GM21515 (cell line): ENCODE measurements at regions not wholly inside any gene's neighbourhood (a gene's known extent, or its start where the extent isn't known, plus 50 kb on each side); places are given as distances from the start of the nearest gene placed in this dataset.

ENCODE experiments used
- ATAC-seq: cut with Tn5 transposase; IDR thresholded peaks from one replicate; pipeline ENCODE4 v1.9.1; 2021; ENCODE audit not compliant: unreplicated experiment

DNA sequence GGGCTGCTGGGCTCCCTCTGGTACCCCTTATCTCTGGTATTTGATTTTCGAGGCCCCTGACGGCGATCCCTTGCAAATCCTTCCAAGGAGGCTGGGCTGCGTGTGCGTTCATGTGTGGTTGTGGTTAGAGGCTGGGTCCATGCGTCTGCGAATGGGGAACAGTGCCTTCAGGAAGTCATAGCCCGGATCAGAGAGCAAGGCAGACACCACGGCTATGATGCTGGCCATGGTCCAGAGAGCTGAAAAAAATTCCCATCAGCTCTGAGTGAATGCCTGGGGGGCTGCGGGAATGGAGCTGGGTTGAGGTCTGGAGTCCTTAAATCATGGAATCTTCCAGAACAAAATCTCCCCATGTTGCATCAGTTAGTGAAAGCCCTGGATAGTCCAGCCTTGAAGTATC is 145.5 kb downstream of the ACKR3 start:
- ATAC-seq, result no peak

DNA sequence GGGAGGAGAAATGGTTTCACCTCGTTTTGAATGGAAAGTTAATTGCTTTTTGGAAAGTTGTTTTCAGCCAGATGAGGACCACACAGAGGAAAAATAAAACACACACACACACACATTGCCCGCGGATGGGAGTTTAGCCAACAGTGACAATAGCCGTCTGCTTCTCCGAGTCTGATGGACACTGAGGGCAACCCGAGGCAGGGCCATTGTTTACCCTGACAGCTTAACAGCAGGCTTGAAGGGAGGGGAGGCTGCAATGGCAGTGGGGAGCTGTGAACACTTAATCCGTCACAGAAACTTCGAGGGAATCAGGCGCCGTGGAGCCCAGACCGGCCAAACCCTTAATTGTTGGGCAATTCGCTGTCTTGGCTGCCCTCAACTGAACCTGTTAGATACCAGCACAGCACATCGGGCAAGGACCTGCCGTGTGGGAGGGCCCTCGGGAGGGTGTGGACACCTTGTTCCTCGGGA is 145.9 kb downstream of the ACKR3 start:
- no peak for ATAC-seq

DNA sequence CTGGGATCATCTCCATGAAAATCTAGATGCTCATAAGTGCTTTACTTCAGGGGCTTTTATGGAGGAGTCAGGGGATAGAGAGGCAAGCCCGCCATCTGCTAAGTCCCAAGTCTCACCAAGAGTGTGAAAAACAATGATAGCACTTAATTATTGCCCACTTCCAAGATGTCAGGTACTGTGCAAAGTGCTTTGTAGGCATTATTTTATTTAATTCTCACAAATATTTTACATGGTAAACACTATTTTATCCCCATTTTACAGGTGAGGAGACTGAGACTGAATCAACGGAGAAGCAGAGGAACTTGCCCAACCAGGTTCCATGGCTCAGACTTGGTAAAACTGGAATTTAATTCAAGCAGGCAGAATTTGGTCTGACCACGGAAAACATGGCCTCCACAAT is 147.5 kb downstream of the ACKR3 start:
- no peak for ATAC-seq

DNA sequence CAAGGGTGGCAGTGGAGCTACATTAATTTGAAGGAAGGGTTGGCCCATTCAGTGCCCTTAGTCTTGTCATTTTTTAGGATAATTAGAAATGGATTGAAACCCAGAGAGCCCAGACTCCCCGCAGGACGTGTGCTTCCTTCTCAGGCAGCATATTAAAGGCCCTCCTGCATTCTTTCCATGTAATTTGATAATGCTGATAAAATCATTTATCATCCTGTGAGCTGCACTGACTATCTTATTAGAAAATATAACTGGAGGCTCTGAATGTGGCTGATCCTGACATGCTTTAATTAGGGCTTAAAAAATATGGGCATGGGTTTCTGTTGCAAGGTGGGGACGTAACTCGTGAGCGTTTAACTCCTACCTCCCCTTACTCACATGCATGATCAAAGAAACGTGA is 148.1 kb downstream of the ACKR3 start:
- no peak for ATAC-seq

DNA sequence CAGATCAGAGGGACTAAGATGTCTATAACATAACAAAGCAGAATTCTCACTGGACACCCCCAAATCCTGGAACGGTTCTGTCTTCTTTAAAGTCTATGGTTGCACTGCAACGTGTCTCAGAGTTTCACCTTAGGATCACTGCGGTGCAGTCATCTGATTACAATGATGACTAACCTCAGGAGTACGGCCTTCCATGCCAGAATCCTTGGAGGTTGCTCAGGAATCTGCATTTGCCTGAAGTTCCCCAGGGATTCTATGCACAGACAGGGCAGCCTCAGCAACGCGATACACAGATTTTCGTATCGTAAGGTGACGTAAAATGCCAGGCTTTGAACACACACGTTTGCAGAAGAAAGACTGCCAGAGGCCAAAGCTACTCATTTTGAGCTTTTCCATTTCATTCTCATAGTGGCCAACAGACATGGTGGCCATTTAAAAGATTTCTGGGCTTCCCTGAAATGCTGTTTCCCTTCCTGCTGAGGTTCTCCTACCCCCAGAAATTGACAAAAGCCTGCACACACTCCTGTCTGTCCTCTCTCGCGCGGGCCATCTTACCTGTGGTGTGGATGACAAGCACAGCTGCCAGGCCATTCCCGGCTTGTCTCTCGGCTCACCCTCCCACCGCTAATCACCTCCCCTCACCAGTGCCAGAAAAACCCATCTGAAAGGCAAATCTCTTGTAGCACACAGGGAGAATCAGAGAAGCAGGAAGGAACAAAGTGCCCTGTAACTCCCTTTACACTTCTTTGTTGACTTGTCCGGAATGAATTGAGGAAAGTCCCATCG is 148.8 kb downstream of the ACKR3 start:
- ATAC-seq, result no peak

DNA sequence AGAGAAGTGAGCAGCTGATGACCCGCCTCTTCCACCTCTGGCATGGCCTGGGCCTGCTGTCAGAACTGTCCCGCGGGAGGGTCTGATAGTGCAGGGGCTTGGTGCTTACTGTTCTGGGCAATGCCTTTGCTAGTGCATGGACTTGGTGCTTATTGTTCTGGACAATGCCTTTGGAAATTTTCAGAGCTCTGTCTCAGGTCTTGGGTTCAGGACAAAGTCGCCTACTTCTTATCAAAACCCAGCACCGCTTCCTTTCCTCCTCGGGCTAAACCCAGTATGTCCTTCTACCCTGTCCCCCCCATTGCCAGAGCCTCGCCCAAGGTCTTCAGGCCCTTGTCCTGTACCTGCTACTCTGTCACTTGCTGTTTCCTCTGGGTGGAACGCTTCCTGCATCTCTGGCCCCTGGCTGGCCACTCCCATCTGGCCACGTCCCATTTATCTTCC is 149.6 kb downstream of the ACKR3 start:
- no peak for ATAC-seq

DNA sequence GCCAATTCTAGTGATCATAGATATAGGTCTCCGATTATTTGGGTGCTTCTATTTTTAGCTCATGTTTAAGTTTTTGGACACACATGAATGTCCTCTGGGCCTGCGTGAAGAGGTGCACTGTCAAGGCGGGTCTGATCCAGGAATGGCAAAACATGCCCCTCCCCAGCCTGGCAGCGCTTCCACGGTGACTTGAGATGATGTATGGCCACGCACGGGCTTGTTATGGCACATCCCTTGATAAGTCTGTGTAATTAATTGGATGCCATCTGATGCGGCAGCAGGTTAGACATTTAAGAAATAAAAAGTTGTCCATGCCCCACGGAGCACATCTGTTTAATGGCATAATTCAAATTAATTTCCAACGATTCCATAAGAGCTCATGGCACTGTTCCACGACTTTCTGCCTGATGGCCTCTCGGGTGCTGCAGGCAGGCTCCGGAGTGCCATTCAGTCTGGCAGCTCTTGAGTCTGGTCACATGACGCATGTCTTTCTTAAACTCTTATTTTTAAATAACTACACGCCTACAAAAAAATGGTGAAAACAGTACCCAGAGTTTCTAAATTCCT is 151.4 kb downstream of the ACKR3 start:
- ATAC-seq, result no peak

DNA sequence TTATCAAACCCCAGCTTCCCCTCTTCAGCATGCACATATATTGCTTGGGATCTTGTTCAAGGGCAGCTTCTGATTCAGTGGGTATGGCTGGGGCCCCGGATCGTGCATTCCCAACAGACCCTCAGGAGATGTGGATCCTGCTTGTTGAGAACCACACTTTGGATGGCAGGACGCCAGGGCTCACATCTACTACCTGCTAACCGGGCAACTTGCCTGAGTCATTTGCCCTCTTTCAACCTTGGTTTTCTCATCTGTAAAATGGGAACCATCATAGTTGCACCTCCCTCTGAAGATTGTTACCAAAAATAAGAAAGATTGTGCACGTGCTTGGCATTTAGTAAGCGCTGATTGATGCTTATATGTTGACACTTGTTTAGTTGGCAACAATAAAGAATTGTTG is 154.6 kb downstream of the ACKR3 start:
- ATAC-seq, result no peak

DNA sequence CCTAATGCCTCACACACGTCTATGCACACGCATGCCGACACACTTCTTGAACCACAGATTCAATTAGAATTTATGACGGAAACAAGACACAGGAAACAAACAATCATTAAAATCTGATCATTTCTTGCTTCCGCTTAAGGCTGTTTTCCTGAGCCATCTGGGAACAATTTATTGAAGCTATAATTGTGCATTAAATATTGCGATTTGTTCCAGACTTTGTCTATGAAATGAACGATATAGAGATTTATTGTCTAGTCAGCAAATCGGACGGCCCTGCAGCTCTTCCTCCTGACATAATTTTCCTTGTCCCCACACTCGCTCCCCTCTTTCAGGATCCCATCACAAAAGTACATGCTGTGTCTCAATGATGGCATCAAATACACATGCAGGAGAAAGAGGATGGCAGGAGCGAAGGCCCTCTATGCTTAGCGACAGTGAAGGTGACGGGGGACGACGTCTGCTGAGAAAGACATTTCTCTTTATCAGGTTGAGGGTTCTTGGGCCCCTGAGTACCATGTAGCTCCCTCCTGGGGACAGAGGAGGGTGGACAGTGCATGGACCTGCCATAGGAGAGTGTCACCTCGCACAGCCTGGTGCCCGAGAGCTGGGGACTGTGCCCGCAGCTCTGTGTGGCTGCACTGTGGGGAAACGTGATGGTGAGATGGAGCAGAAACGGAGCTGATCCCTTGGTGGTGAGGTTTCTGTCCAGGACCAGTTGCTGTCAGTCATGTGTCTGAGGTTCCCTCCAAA is 157.3 kb downstream of the ACKR3 start:
- no peak for ATAC-seq

DNA sequence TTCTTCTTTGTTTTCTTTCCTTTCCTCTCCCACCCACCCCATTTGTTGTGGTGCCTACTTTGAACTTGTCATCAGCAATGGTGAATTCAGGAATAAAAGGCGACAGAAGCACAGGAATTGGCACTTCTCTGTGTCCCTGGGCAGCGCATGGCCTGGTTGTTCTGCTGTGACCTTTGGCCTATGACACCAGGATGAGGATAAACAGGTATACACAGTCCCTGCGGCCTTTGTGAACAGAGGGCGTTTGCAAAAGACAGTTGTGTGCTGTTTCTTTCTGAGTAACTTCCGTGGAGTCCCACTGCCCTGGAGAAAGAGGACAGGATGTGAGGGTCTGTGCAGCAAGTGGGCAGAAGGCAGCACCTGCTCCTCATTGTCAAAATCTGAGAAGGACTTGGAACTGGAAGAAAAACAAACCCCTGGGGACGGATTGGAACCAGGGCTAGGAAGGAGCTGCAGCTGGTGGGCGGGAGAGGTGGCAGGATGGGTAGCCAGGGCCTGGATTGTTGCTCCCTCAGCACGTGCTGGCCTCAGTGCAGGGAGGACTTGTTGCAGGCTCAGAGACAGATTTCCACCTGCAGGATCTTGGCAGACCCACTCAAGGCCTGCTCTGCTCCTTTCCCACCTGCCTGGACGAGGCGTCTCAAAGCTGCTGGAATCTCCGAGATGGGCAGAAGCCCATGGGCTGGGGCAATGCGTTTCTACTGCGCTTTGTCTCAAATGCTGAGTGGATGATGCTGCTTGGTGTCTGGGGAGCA is 159.5 kb downstream of the ACKR3 start:
- no peak for ATAC-seq

DNA sequence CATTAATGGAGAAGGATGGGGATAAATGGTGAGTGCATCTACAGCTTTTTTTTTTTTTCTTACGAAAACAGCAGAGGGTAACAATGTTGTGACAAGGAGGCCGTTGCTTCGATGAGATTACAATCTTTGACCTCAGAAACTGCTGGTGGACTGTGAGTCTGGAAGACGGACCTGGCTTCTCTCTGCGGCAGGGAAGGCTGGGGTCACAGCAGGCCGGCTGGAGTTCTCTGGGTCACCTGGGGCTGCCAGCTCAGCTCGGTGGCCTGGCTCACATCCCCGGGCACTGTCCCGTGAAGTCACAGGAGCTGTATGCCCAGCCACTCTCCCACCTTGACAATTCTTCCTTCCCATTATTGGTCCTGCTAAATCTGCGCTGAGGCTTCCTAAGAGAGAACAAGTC is 160.8 kb downstream of the ACKR3 start:
- ATAC-seq, result no peak

DNA sequence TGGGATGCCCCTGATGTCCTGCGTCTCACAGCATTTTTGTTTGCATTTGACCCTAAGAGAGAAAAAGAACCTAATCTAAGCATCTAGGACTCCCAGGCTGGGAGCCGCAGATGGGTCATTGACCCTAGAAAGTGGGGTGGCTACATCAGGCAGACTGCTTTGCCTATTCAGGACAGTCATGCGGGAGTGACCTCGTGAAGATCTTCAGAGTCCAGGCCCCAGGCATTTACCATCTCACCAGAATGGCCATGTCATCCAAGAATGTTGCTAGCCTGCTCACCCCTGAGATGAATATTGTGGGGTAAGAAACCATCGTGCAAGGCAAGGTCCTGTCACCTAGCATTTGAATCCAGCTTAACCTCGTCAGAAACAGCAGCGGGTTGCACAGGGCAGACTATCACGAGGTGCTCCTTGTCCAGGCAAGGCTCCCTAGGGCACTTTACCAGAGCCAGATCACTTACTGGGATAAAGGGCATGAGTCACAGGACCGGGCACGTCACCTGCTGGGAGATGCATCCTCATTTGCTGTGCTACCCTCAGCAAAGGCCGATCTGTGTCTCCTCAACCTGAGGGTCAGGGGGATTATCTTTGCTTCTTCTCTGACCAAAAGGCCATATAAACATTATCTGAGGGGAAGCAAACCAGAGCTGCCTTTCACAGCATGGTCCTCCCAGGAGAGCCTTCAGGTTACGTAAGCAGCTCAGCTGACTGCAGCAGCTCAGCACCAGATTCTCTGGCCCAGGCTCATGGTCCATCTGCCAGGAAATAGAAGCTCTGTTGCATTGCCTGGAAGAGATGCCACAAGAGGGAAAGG is 162.3 kb downstream of the ACKR3 start:
- no peak for ATAC-seq

DNA sequence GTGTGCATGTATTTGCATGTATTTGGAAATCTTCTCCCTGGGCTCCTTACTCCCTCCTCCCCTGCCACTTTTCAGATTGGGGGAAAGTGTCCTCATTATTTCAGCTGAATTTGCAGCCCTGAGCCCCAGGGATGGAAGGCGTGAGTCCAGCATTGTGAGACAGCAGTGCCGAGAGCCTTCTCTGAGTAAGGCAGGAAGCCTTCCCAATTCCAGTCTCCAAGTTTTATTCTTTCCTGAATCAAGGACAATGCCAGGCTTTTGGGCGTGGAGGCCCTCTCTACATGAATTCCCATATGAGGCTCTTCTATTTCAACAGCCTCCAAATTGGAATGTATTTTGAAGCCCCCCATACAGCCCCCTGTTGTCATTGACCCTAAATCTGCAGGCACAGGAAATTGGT is 163.5 kb downstream of the ACKR3 start:
- no peak for ATAC-seq

DNA sequence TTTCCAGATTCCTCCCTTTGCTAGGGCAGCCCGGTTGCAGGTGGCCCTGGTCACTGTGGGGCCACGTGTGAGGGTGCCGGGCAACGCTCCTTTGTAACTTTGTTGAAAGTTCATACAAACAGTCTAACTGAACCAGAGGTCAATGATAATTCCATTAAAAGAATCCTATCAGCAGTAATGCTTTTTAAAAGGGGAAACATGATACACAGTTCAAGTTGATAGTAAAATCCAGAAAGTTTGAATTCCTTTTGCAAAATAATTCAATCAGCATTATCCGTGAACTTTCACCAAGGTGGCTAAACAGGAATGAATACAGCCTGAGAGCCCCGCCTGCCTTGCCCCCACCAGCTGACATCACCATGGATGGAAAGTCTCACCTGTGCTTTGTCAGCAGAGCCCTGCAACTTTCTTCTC is 166.2 kb downstream of the ACKR3 start:
- ATAC-seq, result no peak

DNA sequence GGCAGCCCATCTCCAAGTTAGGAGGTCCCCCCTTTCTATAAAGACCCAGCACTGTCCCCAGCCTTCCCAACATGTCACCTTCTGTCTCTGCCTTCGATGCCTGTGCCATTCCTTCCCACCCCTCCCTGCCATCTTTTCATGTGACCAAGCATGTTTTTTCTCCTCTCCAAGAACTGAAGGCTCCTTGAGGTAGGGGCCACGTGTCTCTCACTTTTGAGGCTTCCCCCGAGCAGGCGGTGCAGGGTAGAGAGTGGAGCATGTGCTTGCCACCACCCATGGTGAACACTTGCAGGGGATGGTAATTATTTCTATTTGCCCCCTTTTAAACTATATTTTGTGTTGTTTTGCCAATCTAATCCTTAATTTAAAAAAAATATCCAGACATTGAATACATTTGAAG is 168.4 kb downstream of the ACKR3 start:
- ATAC-seq, result no peak

DNA sequence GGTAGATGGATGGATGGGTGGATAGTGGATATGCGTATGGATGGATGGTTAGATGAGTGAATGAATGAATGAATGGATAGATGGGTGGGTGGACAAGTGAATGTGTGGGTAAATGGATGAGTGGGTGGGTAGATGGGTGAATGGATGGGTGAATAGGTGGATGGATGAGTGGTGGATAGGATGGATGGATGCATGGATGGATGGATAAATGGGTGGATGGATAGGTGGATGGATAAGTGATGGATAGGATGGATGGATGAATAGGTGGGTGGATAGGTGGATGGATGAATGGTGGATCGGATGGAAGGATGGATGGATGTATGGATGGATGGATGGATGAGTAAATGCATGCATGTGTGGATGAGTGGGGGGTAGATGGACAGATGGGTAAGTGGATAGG is 169.3 kb downstream of the ACKR3 start:
- ATAC-seq, result no peak

DNA sequence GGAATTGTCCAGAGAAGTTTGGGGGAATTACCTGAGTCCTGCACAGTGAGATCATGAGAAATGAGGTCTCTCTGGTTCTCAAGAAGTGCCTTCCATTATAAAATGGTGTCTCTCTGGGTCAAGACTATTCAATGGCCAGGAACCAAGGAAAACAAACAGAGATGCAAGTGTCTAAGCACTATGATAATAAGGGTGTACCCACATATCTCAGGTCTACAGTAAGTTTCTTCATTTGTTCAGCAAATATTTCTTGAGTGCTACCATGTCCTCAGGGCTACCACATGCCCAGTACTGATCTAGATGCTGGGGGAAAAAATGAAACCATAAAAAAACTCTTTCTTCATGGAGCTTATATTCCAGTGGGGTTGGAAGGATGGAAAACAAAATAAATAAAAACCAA is 170.0 kb downstream of the ACKR3 start:
- ATAC-seq, result no peak

DNA sequence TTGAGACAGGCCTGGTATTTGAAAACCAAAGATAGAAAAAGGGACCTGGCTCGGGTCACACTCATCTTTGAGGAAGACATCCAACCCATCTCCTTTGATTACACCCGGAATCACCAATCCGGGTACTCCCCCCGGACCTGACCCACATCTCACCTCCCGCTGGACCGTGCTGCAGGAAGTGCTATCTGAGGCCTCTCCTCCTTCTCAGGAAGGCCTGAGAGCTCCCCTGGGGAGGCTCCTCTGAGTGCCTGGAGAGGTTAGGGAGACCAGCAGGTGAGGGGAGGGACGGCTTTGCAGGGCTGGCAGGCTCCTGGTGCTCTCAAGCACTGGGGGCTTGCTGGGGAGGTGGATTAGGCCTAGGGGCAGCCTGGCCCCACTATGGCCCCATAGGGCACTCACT is 170.9 kb downstream of the ACKR3 start:
- no peak for ATAC-seq

DNA sequence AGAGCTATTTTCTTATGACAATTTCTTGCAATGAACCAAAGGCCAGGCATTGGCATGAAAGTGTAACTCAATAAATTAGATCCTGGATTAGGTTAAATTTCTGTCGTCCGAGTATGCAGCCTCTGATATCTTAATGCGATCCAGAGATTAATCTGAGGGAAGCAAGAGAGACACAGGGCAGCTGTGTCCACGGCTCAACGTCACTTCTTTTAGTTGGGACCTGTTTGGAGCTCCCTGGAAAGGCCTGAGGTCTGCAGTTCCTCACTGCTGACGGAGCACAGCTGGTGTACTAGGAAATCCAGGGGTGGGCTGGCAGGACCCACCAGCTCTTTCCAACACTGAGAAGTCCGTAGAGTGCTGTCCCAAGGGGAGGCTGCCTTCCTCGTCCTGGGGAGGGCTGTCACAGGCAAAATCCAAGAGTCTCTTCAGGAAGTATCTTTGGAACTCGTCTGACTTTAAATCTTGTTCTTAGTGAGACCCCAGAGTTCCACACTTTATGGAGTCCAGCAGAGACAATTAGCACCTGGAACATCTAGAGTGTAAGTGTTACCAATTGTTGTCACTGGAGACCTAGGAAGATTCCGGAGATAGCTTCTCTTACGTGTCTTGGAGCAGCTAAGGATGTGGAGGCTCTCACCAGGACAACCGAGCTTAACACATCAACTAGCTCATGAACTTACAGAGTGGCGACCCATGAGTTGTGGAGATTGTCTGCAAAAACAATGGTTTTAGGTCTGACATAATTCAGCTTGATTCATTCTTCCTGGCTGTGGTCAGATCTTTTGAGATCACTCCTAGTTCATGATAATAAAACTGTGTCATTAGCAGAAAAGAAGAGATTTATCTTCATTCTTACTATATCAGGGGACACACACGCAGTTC is 173.7 kb downstream of the ACKR3 start:
- no peak for ATAC-seq

DNA sequence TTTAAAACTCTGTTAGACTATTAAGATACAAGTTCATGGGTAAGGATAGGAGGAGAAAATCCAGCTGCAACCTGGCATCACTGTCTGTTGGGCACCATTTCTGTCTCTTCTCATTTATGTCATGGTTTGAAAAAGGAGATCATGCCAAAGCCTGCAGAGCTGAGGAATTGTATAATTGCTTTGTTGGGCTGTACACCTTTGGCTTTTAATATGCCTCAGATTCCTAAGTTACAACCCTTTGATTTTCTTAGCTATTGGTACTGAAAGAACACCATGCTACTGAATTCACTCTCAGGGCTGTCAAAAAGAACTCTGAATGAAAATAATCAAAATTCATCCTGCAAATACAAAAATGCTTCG is 174.3 kb downstream of the ACKR3 start:
- ATAC-seq, result no peak
